H1 (cell line): ENCODE measurements at regions not wholly inside any gene's neighbourhood (a gene's known extent, or its start where the extent isn't known, plus 50 kb on each side); places are given as distances from the start of the nearest gene placed in this dataset.

Source experiments
- CTCF ChIA-PET: fragments of 300-600 bp; sonication (Branson Sonifier 250); formaldehyde crosslinking; loops from one replicate; lab custom pipeline; 2021; ENCODE audit not compliant: partially characterized antibody; lab: Charles Lee
- POLR2A ChIA-PET: fragments of 300-600 bp; sonication (Branson Sonifier 250); formaldehyde crosslinking; loops from one replicate; lab custom pipeline; 2021; ENCODE audit warnings: inconsistent platforms; ENCODE audit not compliant: partially characterized antibody; lab: Charles Lee
- DNase-seq, 2 experiments: peaks; one replicate each; pipeline versions ENCODE4 v3.0.0 to v3.0.0-alpha.2; 2010 to 2022; ENCODE audit warnings: low spot score in 2 of 2, low read depth in 1 of 2, mixed read lengths in 1 of 2
- FAIRE-seq: peaks from 2 replicates; lab custom pipeline; 2011; peaks lifted over from hg19 to GRCh38; lab: Jason Lieb, UNC
- H2AFZ ChIP-seq: 2 replicates; pipeline ENCODE4 v1.8.1; 2012; ENCODE audit warnings: low read length, inconsistent platforms
- H2AK5ac ChIP-seq: 2 replicates; pipeline ENCODE4 v1.6.1; 2013; ENCODE audit warnings: low read depth, low read length
- H2BK120ac ChIP-seq: replicated peaks from 2 replicates; pipeline ENCODE3; 2013; ENCODE audit warnings: low read depth, low read length, inconsistent platforms
- H2BK12ac ChIP-seq: 2 replicates; pipeline ENCODE4 v1.6.1; 2013; ENCODE audit warnings: low read depth, low read length
- H2BK15ac ChIP-seq: 2 replicates; pipeline ENCODE4 v1.6.1; 2013; ENCODE audit warnings: low read length
- H2BK20ac ChIP-seq: 2 replicates; pipeline ENCODE4 v1.6.1; 2013; ENCODE audit warnings: low read length
- H2BK5ac ChIP-seq: 2 replicates; pipeline ENCODE4 v1.6.1; 2013; ENCODE audit warnings: low read depth, low read length
- H3K14ac ChIP-seq: 2 replicates; pipeline ENCODE4 v1.6.1; 2013; ENCODE audit warnings: inconsistent platforms; ENCODE audit not compliant: insufficient read length
- H3K18ac ChIP-seq: 2 replicates; pipeline ENCODE4 v1.6.1; 2013; ENCODE audit warnings: low read length; ENCODE audit errors: extremely low read depth
- H3K23ac ChIP-seq: 2 replicates; pipeline ENCODE4 v1.6.1; 2013; ENCODE audit warnings: inconsistent platforms; ENCODE audit not compliant: insufficient read length
- H3K23me2 ChIP-seq: 2 replicates; pipeline ENCODE4 v1.6.1; 2013; ENCODE audit warnings: low read depth, low read length
- H3K27ac ChIP-seq: 2 replicates; pipeline ENCODE4 v1.6.1; 2011; ENCODE audit warnings: low read depth, low read length, inconsistent platforms
- H3K27me3 ChIP-seq, 4 experiments: replicated peaks in 1 of 4; 1 replicate in 1 of 4; 2 replicates in 3 of 4; pipeline versions ENCODE4 v1.6.1 to v1.8.1; 2011 to 2013; ENCODE audit warnings: low read length in 3 of 4, mild to moderate bottlenecking in 3 of 4, inconsistent platforms in 2 of 4, mixed read lengths in 2 of 4, moderate library complexity in 1 of 4; ENCODE audit not compliant: control insufficient read depth in 3 of 4, insufficient read depth in 3 of 4; ENCODE audit errors: extremely low read depth in 1 of 4
- H3K36me3 ChIP-seq, 4 experiments: 2 replicates each; pipeline versions ENCODE4 v1.6.1 to v1.8.1; 2011 to 2013; ENCODE audit warnings: mild to moderate bottlenecking in 4 of 4, low read length in 3 of 4, moderate library complexity in 2 of 4, control low read depth in 1 of 4, inconsistent platforms in 1 of 4; ENCODE audit not compliant: insufficient read depth in 4 of 4, control insufficient read depth in 2 of 4
- H3K4ac ChIP-seq: replicated peaks from 2 replicates; pipeline ENCODE3; 2013; ENCODE audit warnings: low read length, low read depth, mixed read lengths, inconsistent platforms; ENCODE audit not compliant: insufficient read length
- H3K4me1 ChIP-seq, 4 experiments: replicated peaks in 1 of 4; 1 replicate in 1 of 4; 2 replicates in 3 of 4; pipeline versions ENCODE4 v1.6.1 to v1.8.1; 2011 to 2013; ENCODE audit warnings: low read length in 3 of 4, inconsistent platforms in 2 of 4, mixed read lengths in 1 of 4; ENCODE audit not compliant: insufficient read depth in 4 of 4, control insufficient read depth in 3 of 4
- H3K4me2 ChIP-seq, 2 experiments: 2 replicates each; pipeline versions ENCODE4 v1.6.1 to v1.8.1; 2011 to 2013; ENCODE audit warnings: low read depth in 2 of 2, low read length in 2 of 2, control low read depth in 1 of 2, inconsistent platforms in 1 of 2, mild to moderate bottlenecking in 1 of 2; ENCODE audit not compliant: insufficient read depth in 1 of 2
- H3K4me3 ChIP-seq, 4 experiments: fragments of 200-600, 300-600 bp in 1 of 4; sonication (generic), shearing (Covaris generic), sonication (Bioruptor Twin) in 1 of 4; 2 replicates each; pipeline versions ENCODE4 v1.5.1 to v1.8.1; 2011 to 2016; ENCODE audit warnings: low read length in 4 of 4, low read depth in 3 of 4, control low read depth in 2 of 4, inconsistent platforms in 2 of 4, mild to moderate bottlenecking in 2 of 4, mixed read lengths in 1 of 4, moderate library complexity in 1 of 4; ENCODE audit not compliant: insufficient read depth in 2 of 4; ENCODE audit errors: extremely low read depth in 1 of 4
- H3K56ac ChIP-seq: replicated peaks from 2 replicates; pipeline ENCODE3; 2013; ENCODE audit warnings: low read depth, mild to moderate bottlenecking, mixed read lengths, low read length, inconsistent platforms; ENCODE audit not compliant: insufficient read length
- H3K79me1 ChIP-seq: 2 replicates; pipeline ENCODE4 v1.6.1; 2013; ENCODE audit warnings: low read depth, low read length, control low read depth
- H3K79me2 ChIP-seq, 2 experiments: 2 replicates each; pipeline versions ENCODE4 v1.6.1 to v1.8.1; 2012 to 2013; ENCODE audit warnings: low read length in 2 of 2, mild to moderate bottlenecking in 2 of 2, inconsistent platforms in 1 of 2; ENCODE audit not compliant: insufficient read depth in 2 of 2, control insufficient read depth in 1 of 2
- H3K9ac ChIP-seq, 4 experiments: replicated peaks in 1 of 4; 1 replicate in 1 of 4; 2 replicates in 3 of 4; pipeline versions ENCODE4 v1.6.1 to v1.8.1; 2011 to 2013; ENCODE audit warnings: low read depth in 3 of 4, low read length in 3 of 4, control low read depth in 2 of 4, mild to moderate bottlenecking in 2 of 4, moderate library complexity in 2 of 4, inconsistent platforms in 1 of 4; ENCODE audit errors: extremely low read depth in 1 of 4
- H3K9me3 ChIP-seq, 2 experiments: 2 replicates each; pipeline versions ENCODE4 v1.6.1 to v1.8.1; 2012 to 2013; ENCODE audit warnings: mild to moderate bottlenecking in 2 of 2, moderate library complexity in 2 of 2, control low read depth in 1 of 2, inconsistent platforms in 1 of 2, low read depth in 1 of 2, low read length in 1 of 2, mixed read lengths in 1 of 2; ENCODE audit not compliant: insufficient read depth in 2 of 2
- H4K20me1 ChIP-seq, 2 experiments: replicated peaks in 1 of 2; 2 replicates each; pipeline versions ENCODE3 to v1.8.1; 2011 to 2013; ENCODE audit warnings: inconsistent platforms in 2 of 2, low read length in 2 of 2, mild to moderate bottlenecking in 1 of 2; ENCODE audit not compliant: insufficient read depth in 2 of 2, control insufficient read depth in 1 of 2
- H4K5ac ChIP-seq: 2 replicates; pipeline ENCODE4 v1.6.1; 2013; ENCODE audit warnings: low read length, low read depth, mixed read lengths, inconsistent platforms; ENCODE audit not compliant: insufficient read length
- H4K8ac ChIP-seq: 2 replicates; pipeline ENCODE4 v1.8.0; 2013; ENCODE audit warnings: mild to moderate bottlenecking, moderate library complexity, low read length, inconsistent platforms; ENCODE audit not compliant: insufficient read depth; ENCODE audit errors: extremely low read depth
- H4K91ac ChIP-seq: replicated peaks from 2 replicates; pipeline ENCODE3; 2013; ENCODE audit warnings: low read length, mixed read lengths, inconsistent platforms; ENCODE audit not compliant: insufficient read length
- CHD1 ChIP-seq: IDR thresholded peaks from 2 replicates; pipeline ENCODE4 v1.6.1; 2012; ENCODE audit warnings: low read depth, low read length, improper control_type of control experiment
- HDAC6 ChIP-seq: IDR thresholded peaks from one replicate; pipeline ENCODE4 v1.7.1; 2012; ENCODE audit warnings: low read depth, mild to moderate bottlenecking, inconsistent platforms, low read length, moderate library complexity
- PHF8 ChIP-seq: fragments of 200-600 bp; sonication (generic); conservative IDR thresholded peaks from 2 replicates; pipeline ENCODE4 v1.7.1; 2012; ENCODE audit warnings: low read depth, mild to moderate bottlenecking, inconsistent platforms, low read length, moderate library complexity
- RNF2 ChIP-seq: fragments of 200-900, 300-1000 bp; sonication (generic); IDR thresholded peaks from 2 replicates; pipeline ENCODE4 v1.7.1; 2016; ENCODE audit warnings: borderline replicate concordance, low read depth, mild to moderate bottlenecking, antibody characterized with exemption, low read length; ENCODE audit not compliant: poor library complexity, severe bottlenecking; ENCODE audit errors: missing control alignments
- SP4 ChIP-seq: IDR thresholded peaks from 2 replicates; pipeline ENCODE4 v1.6.1; 2012; ENCODE audit warnings: low read length, inconsistent platforms
- SRF ChIP-seq: IDR thresholded peaks from 2 replicates; pipeline ENCODE4 v1.6.1; 2011; ENCODE audit warnings: mild to moderate bottlenecking, low read depth, low read length, moderate library complexity
- SUZ12 ChIP-seq: fragments of 200-600 bp; sonication (generic); IDR thresholded peaks from 2 replicates; pipeline ENCODE4 v1.6.1; 2012; ENCODE audit warnings: mild to moderate bottlenecking, inconsistent platforms, low read length, moderate library complexity, mixed read lengths
- YY1 ChIP-seq: IDR thresholded peaks from 2 replicates; pipeline ENCODE4 v1.6.1; 2011; ENCODE audit warnings: low read depth, mild to moderate bottlenecking, low read length
- WGBS, 2 experiments: shearing (Covaris generic) in 1 of 2; methylation state at CpG; one replicate each; pipeline versions ENCODE4 v1.1.6 to v1.1.7; 2013 to 2015; ENCODE audit warnings: low lambda C conversion rate in 2 of 2, mixed read lengths in 2 of 2, inconsistent platforms in 1 of 2, low coverage in 1 of 2, missing lambda C conversion rate in 1 of 2; ENCODE audit not compliant: insufficient replicate concordance in 2 of 2, insufficient coverage in 1 of 2, insufficient read length in 1 of 2; ENCODE audit errors: extremely low coverage in 1 of 2, missing lambda C conversion rate in 1 of 2; 5-methylcytosine and 5-hydroxymethylcytosine counted together
- TF ChIP-seq, protein P1 (sequence below): IDR thresholded peaks from 2 replicates; pipeline ENCODE4 v1.6.1; 2011; ENCODE audit warnings: low read length, improper control_type of control experiment

DNA sequence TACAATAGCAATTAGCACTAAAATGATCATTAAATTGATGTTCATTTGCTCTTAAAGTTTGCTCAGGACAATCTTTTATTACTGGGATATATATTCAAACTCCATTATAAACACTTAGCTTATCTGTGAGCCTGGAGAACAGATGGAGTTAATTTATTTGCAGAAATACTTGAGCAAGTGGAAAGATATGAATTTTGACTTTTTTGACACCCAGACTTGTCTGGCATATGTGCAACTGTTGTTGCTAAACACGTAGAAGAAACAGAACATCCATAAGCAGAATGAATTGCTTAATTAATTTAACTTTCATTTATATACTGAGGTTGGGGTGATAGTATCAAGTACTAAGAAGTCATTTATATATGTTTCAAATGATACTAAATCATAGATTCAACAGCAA is 820.7 kb upstream of the TYRP1 start:
- Histone ChIP-seq H2AK5ac (no peak overlapping the region), H3K79me1 (no peaks in the 10 kb centered on the region), H2AFZ (no peak overlapping the region), H3K18ac (no peak overlapping the region), H3K79me2 (no peaks in the 10 kb centered on the region), H3K4me3 (no peak overlapping the region), H3K14ac (no peak overlapping the region), H3K23ac (no peak overlapping the region), H3K9ac (no peak overlapping the region), H2BK20ac (no peak overlapping the region), H3K9me3 (no peaks in the 10 kb centered on the region), H3K23me2 (no peaks in the 10 kb centered on the region), H3K27me3 (no peaks in the 10 kb centered on the region), H2BK15ac (no peak overlapping the region), H3K56ac (no peak overlapping the region), H3K36me3 (no peaks in the 10 kb centered on the region), H2BK12ac (no peak overlapping the region), H4K8ac (no peak overlapping the region), H3K27ac (no peak overlapping the region), H2BK120ac (no peak overlapping the region), H2BK5ac (no peak overlapping the region), H3K4ac (no peak overlapping the region), H4K20me1 (no peaks in the 10 kb centered on the region), H3K4me2 (no peak overlapping the region), H3K4me1 (peaks cover 0 to 5% (median 0%) of the 10 kb centered on the region in 4 experiments; a peak in 2 of 7 replicates), H4K91ac (no peak overlapping the region), H4K5ac (no peak overlapping the region)
- CTCF ChIA-PET, result no interaction called here
- FAIRE-seq (no peak), DNase-seq (no peak)
- 91% methylated on average over 1 of the region's 1 CpG; no CpG with 5 or more reads in 1 of the 2 experiments for WGBS, 2 experiments
- POLR2A ChIA-PET, result no interaction called here
- TF ChIP-seq SP4 (no peak), PHF8 (no peak), YY1 (no peak), SUZ12 (no peak), SRF (no peak), HDAC6 (no peak), CHD1 (no peak), RNF2 (no peak)
- TF ChIP-seq, protein P1, sequence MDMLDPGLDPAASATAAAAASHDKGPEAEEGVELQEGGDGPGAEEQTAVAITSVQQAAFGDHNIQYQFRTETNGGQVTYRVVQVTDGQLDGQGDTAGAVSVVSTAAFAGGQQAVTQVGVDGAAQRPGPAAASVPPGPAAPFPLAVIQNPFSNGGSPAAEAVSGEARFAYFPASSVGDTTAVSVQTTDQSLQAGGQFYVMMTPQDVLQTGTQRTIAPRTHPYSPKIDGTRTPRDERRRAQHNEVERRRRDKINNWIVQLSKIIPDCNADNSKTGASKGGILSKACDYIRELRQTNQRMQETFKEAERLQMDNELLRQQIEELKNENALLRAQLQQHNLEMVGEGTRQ, result no peak
